Keratinocyte (primary cell): ENCODE measurements at regions not wholly inside any gene's neighbourhood (a gene's known extent, or its start where the extent isn't known, plus 50 kb on each side); places are given as distances from the start of the nearest gene placed in this dataset.

Experiments
- EZH2 ChIP-seq: IDR thresholded peaks from one replicate; pipeline ENCODE4 v1.6.1; 2012; ENCODE audit warnings: inconsistent platforms, mild to moderate bottlenecking, low read length, moderate library complexity
- TF ChIP-seq, protein P1 (sequence below), 3 experiments: IDR thresholded peaks in 1 of 3; conservative IDR thresholded peaks in 1 of 3; optimal IDR thresholded peaks in 1 of 3; 2 replicates in 2 of 3; 3 replicates in 1 of 3; pipeline versions ENCODE3 to v1.5.1; 2011; ENCODE audit warnings: low read length in 3 of 3, mild to moderate bottlenecking in 3 of 3, moderate library complexity in 2 of 3, control low read depth in 1 of 3, inconsistent platforms in 1 of 3; ENCODE audit not compliant: insufficient read depth in 2 of 3; ENCODE audit errors: extremely low read depth in 1 of 3

DNA sequence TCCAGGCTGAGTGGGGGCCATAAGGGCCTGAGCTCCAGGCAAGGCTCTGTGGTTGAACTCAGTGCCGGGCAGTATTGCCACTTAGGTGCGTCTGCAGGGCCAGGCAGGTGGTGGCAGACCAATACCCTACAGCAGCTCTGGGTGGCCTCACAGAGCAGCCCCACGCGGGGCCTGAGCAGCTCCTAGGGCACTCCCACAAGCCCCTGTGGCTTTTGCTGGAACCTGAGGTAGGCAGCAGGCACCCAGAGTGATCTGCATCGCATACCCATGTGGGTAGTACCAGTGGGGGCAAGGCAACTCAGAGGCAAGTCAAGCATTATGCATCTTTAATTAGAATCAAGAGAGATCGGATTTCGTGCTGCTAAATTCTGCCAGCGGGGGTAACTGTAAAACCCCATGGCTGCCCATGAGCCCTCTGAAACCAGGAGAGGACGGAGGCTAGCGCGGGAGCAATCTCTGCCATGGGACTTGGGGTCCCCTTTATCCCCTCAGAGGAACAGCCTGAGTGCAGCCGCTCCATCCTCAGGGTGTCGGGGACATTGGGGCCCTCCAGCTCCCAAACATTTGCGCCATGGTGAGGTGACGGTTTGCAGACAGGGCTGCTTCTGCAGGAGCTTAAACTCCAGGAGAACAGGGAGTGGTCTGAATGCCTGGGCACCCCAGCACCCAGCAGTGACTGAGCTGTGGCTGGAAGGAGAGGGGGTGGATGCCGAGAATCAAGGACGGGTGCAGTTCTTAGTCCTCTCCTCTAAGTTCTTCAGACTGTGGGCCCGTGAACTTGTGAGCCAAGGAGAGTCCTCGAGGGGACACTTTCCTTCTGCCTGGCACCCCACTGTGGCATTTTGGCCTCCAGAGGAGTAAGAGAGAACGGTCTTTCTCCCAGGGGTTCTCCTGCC lies 62.4 kb upstream of the PCSK6 start:
- TF ChIP-seq, protein P1, sequence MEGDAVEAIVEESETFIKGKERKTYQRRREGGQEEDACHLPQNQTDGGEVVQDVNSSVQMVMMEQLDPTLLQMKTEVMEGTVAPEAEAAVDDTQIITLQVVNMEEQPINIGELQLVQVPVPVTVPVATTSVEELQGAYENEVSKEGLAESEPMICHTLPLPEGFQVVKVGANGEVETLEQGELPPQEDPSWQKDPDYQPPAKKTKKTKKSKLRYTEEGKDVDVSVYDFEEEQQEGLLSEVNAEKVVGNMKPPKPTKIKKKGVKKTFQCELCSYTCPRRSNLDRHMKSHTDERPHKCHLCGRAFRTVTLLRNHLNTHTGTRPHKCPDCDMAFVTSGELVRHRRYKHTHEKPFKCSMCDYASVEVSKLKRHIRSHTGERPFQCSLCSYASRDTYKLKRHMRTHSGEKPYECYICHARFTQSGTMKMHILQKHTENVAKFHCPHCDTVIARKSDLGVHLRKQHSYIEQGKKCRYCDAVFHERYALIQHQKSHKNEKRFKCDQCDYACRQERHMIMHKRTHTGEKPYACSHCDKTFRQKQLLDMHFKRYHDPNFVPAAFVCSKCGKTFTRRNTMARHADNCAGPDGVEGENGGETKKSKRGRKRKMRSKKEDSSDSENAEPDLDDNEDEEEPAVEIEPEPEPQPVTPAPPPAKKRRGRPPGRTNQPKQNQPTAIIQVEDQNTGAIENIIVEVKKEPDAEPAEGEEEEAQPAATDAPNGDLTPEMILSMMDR (optimal IDR thresholded peaks at IDR 0.05 in 1 of 3, IDR thresholded peaks at IDR 0.05 in 1 of 3, conservative IDR thresholded peaks at IDR 0.05 in 1 of 3; ENCODE audit: extremely low read depth in 1 of 3, insufficient read depth in 2 of 3, low read length in 3 of 3): no peak
- TF ChIP-seq EZH2: no peak
